ENCODE measurements at regions not wholly inside any gene's neighbourhood (a gene's known extent, or its start where the extent isn't known, plus 50 kb on each side); places are given as distances from the start of the nearest gene placed in this dataset.

DNA sequence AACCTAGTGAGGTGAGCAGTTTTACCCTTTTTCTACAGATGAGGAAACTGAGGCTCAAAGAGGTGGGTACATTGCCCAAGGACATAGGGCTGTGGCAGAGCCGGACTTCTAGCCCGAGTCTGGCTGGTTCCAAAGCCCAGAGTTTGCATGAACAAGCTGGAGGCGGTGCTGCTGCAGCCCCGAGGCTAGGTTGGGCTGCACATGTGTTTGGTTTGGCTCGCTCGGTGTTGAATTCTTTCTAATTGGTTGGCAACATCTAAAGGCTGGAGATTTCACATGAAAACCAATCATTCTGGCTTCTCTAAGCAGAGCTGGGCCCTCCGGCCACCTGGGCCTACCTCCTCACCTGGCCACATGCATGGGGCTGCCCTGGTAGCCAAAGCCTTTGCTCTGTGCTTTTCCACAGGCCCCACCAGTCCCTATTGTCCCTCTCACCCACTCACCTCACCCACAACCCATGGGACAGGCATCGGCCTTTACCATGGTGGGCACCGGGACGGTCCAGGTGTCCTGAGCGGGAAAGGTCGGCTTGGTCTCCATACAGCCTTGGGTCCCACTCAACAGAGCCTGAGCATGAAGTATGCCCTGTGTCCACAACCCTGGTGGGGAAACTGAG, 262.3 kb downstream of the NSG2 start:
- Mint-ChIP-seq H3K4me1 (ENCODE audit: unreplicated experiment) (peaks cover 3% of the 10 kb centered on the region), H3K4me3 (ENCODE audit: unreplicated experiment) (no peak overlapping the region), H3K9me3 (ENCODE audit: unreplicated experiment) (no peaks in the 10 kb centered on the region), H3K27ac (ENCODE audit: unreplicated experiment) (no peak overlapping the region), H3K36me3 (ENCODE audit: low read depth, unreplicated experiment) (no peaks in the 10 kb centered on the region), H3K27me3 (ENCODE audit: unreplicated experiment) (peaks cover 8% of the 10 kb centered on the region)
- no peak for DNase-seq (ENCODE audit: low spot score)
- TF ChIP-seq, protein P1, sequence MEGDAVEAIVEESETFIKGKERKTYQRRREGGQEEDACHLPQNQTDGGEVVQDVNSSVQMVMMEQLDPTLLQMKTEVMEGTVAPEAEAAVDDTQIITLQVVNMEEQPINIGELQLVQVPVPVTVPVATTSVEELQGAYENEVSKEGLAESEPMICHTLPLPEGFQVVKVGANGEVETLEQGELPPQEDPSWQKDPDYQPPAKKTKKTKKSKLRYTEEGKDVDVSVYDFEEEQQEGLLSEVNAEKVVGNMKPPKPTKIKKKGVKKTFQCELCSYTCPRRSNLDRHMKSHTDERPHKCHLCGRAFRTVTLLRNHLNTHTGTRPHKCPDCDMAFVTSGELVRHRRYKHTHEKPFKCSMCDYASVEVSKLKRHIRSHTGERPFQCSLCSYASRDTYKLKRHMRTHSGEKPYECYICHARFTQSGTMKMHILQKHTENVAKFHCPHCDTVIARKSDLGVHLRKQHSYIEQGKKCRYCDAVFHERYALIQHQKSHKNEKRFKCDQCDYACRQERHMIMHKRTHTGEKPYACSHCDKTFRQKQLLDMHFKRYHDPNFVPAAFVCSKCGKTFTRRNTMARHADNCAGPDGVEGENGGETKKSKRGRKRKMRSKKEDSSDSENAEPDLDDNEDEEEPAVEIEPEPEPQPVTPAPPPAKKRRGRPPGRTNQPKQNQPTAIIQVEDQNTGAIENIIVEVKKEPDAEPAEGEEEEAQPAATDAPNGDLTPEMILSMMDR (IDR thresholded peaks at IDR 0.05; ENCODE audit: unreplicated experiment) = no peak

DNA sequence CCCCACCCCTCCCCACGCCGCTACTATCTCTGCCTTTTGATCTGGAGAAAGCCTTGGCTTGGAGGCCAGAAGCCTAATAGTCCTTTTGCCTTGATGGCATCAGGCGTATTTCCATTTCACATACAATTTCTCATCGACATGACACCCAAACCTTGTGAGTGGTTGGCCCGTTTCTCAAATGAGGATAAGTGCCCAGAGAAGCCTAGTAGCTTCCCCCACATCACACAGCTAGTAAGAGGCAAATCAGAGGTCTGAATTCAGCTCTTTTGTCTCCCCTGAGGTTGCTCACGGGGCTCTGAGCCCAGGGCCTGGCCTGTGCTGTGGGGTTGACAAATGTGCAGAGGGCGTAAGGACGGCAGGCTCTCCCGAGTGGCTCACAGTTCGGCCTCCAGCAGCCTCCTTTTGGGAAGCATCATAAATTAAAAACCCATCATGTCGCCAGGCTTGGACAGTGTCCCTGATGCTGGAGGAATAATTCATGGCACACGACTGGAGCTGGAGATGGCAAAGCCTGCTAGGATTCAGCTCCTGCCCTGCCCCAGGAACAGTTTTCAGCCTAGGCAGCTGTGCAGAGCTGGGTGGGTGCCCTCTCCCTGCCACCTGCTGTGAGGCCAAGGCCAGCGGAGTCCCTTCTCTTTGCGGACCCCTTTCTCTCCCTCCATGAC, 263.8 kb downstream of the NSG2 start:
- no peaks in the 10 kb centered on the region for H3K9me3 Mint-ChIP-seq (ENCODE audit: unreplicated experiment)
- H3K27ac Mint-ChIP-seq (ENCODE audit: unreplicated experiment) = no peak overlapping the region

DNA sequence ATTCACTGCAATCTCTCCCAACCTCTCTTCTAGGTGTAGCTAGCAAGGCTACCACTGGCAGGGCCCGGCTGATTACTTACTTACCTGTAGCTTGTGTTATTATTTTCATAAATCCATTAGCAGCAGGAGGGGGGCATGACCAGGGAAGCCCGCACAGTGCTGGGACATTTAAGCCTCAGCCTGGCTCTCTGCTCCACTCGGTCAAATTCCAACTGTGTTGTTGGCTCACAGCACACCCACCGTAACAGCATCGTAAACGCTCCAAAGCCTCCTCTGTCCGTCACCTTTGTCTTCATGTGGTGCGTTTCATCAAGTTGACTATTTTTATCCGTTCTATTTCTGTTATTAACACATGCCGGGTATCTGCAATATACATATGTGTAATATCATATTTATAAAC, 264.7 kb downstream of the NSG2 start:
- H3K27ac Mint-ChIP-seq (ENCODE audit: unreplicated experiment) = no peak overlapping the region
- no peak overlapping the region for H3K4me3 Mint-ChIP-seq (ENCODE audit: unreplicated experiment)
- no peaks in the 10 kb centered on the region for H3K36me3 Mint-ChIP-seq (ENCODE audit: low read depth, unreplicated experiment)
- H3K27me3 Mint-ChIP-seq (ENCODE audit: unreplicated experiment) = peaks cover 5% of the 10 kb centered on the region
- H3K9me3 Mint-ChIP-seq (ENCODE audit: unreplicated experiment) = no peaks in the 10 kb centered on the region
- peaks cover 6% of the 10 kb centered on the region for H3K4me1 Mint-ChIP-seq (ENCODE audit: unreplicated experiment)
- TF ChIP-seq, protein P1 (IDR thresholded peaks at IDR 0.05; ENCODE audit: unreplicated experiment) = no peak
- no peak for DNase-seq (ENCODE audit: low spot score)

More for the DNA sequence above, 263.8 kb downstream of the NSG2 start:
- Mint-ChIP-seq H3K36me3 (ENCODE audit: low read depth, unreplicated experiment) (no peaks in the 10 kb centered on the region), H3K4me1 (ENCODE audit: unreplicated experiment) (peaks cover 6% of the 10 kb centered on the region), H3K4me3 (ENCODE audit: unreplicated experiment) (no peak overlapping the region), H3K27me3 (ENCODE audit: unreplicated experiment) (peaks cover 5% of the 10 kb centered on the region)
- DNase-seq (ENCODE audit: low spot score) = no peak
- TF ChIP-seq, protein P1 (IDR thresholded peaks at IDR 0.05; ENCODE audit: unreplicated experiment) = no peak

DNA sequence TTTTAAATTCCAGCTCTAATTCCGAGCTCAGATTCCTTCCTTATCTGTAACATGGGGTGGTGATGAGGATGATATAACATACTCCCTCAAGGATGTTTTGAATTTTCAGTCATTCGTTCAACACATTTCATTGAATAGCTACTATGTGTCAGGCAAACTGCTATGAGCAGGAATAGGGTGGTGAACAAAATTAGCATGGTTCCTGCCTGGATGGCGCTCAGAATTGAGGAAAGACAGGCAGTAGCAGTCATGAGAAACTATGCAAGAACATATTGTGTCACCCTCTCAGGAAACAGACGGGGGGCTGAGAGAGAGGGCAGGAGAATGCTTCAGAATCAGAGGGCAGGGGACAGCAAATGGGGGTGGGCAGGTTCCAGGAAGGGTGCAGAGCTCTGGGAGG, 265.2 kb downstream of the NSG2 start:
- Mint-ChIP-seq H3K27me3 (ENCODE audit: unreplicated experiment) (peaks cover 5% of the 10 kb centered on the region), H3K27ac (ENCODE audit: unreplicated experiment) (no peak overlapping the region), H3K36me3 (ENCODE audit: low read depth, unreplicated experiment) (no peaks in the 10 kb centered on the region), H3K4me1 (ENCODE audit: unreplicated experiment) (peaks cover 6% of the 10 kb centered on the region), H3K4me3 (ENCODE audit: unreplicated experiment) (no peak overlapping the region), H3K9me3 (ENCODE audit: unreplicated experiment) (no peaks in the 10 kb centered on the region)
- DNase-seq (ENCODE audit: low spot score) = no peak
- TF ChIP-seq, protein P1 (IDR thresholded peaks at IDR 0.05; ENCODE audit: unreplicated experiment) = no peak

DNA sequence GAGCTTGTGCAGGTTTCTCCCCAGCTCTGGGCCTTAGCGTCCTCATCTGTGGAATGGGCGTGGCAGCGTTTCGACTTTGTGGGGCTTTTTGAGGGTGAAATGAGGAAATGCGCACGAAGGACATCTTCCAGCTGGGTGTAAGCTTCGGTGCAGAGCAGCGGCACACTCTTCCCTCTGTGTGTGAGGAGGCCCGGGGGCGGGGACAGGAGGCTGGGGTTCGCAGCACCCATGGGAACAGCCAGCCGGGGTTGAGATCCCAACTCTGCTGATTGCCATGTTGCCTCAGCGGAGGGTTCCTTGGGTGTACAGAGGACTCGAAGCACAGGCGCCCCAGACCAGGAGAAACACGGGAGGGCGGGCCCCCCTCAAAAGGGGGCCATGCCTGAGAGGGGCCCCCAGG, 265.6 kb downstream of the NSG2 start:
- no peak for DNase-seq (ENCODE audit: low spot score)
- no peaks in the 10 kb centered on the region for H3K36me3 Mint-ChIP-seq (ENCODE audit: low read depth, unreplicated experiment)
- TF ChIP-seq, protein P1 (IDR thresholded peaks at IDR 0.05; ENCODE audit: unreplicated experiment) = no peak
- H3K4me3 Mint-ChIP-seq (ENCODE audit: unreplicated experiment) = no peak overlapping the region
- H3K27ac Mint-ChIP-seq (ENCODE audit: unreplicated experiment) = no peak overlapping the region
- H3K27me3 Mint-ChIP-seq (ENCODE audit: unreplicated experiment) = peaks cover 5% of the 10 kb centered on the region
- peaks cover 6% of the 10 kb centered on the region for H3K4me1 Mint-ChIP-seq (ENCODE audit: unreplicated experiment)
- no peaks in the 10 kb centered on the region for H3K9me3 Mint-ChIP-seq (ENCODE audit: unreplicated experiment)
